ENCODE measurements at regions not wholly inside any gene's neighbourhood (a gene's known extent, or its start where the extent isn't known, plus 50 kb on each side); places are given as distances from the start of the nearest gene placed in this dataset.

DNA sequence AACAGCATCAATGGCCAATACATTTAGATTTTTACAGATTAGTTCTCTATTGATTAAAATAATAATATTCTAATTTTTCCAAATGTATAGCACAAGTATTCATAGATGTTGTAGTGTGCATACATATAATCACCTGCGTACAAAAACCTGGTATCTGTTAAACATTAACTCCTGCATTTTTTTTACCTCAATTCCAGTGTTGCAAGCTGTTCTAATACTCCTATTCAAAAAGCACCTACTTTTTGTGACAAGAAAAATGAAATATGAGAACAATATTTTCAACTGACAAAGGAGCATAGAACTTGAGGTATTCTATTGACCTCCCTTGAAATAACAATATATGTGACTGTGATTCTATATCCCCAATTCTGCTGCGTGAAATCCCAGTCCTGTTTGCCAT, 422.9 kb upstream of the PCDH20 start:
- Histone ChIP-seq H3K9ac (ENCODE audit: low read depth, low read length) (no peak overlapping the region), H4K5ac (ENCODE audit: low read depth, low read length) (no peak overlapping the region), H3K9me3 (ENCODE audit: control insufficient read depth, insufficient read depth, low read length) (no peaks in the 10 kb centered on the region), H2BK20ac (ENCODE audit: low read depth, low read length) (no peak overlapping the region), H2BK120ac (ENCODE audit: low read depth, low read length) (no peak overlapping the region), H2BK15ac (ENCODE audit: low read depth, low read length) (no peak overlapping the region), H3K56ac (ENCODE audit: extremely low read depth, insufficient read depth, low read length) (no peak overlapping the region), H3K27ac (ENCODE audit: insufficient read depth, low read length) (no peak overlapping the region), H3K4me3 (ENCODE audit: insufficient read depth, low read depth, low read length) (no peak overlapping the region), H2AK9ac (replicated peaks; ENCODE audit: low read depth, low read length, poor library complexity) (no peak overlapping the region), H4K20me1 (ENCODE audit: insufficient read depth, low read length) (no peaks in the 10 kb centered on the region), H4K91ac (ENCODE audit: insufficient read depth, low read depth, low read length) (no peak overlapping the region), H4K8ac (ENCODE audit: low read depth in 2 of 2, low read length in 2 of 2) (no peak overlapping the region), H2AFZ (replicated peaks; ENCODE audit: low read length, poor library complexity) (no peak overlapping the region), H3K14ac (replicated peaks; ENCODE audit: low read depth, low read length) (no peak overlapping the region), H3K4me2 (ENCODE audit: low read depth, low read length) (no peak overlapping the region), H2AK5ac (ENCODE audit: low read depth, low read length) (no peak overlapping the region), H3K4ac (ENCODE audit: low read depth, low read length) (no peak overlapping the region), H3K4me1 (ENCODE audit: control insufficient read depth, insufficient read depth, low read length) (no peaks in the 10 kb centered on the region), H3K9me1 (ENCODE audit: insufficient read depth, low read length) (no peaks in the 10 kb centered on the region), H2BK5ac (ENCODE audit: low read depth, low read length, poor library complexity, severe bottlenecking) (no peak overlapping the region), H3K23ac (ENCODE audit: low read depth, low read length) (no peak overlapping the region), H3K27me3 (ENCODE audit: control insufficient read depth, insufficient read depth, low read length) (no peaks in the 10 kb centered on the region), H3K18ac (ENCODE audit: low read depth, low read length) (no peak overlapping the region), H3K36me3 (ENCODE audit: control insufficient read depth, insufficient read depth, low read length) (no peaks in the 10 kb centered on the region), H3K79me1 (ENCODE audit: low read depth in 1 of 2, low read length in 2 of 2) (no peaks in the 10 kb centered on the region)
- WGBS, 2 experiments (ENCODE audit: extremely low coverage in 2 of 2, insufficient read length in 1 of 2) = 60% methylated on average over 1 of the region's 2 CpGs; no CpG with 5 or more reads in 1 of the 2 experiments
- ChIA-PET POLR2A (ENCODE audit: unreplicated experiment) (no interaction called here), CTCF (no interaction called here)
- TF ChIP-seq, protein P1, sequence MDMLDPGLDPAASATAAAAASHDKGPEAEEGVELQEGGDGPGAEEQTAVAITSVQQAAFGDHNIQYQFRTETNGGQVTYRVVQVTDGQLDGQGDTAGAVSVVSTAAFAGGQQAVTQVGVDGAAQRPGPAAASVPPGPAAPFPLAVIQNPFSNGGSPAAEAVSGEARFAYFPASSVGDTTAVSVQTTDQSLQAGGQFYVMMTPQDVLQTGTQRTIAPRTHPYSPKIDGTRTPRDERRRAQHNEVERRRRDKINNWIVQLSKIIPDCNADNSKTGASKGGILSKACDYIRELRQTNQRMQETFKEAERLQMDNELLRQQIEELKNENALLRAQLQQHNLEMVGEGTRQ (IDR thresholded peaks at IDR 0.05; ENCODE audit: low read depth, low read length) = no peak
- TF ChIP-seq MAZ (IDR thresholded peaks at IDR 0.05; ENCODE audit: borderline replicate concordance, low read depth, low read length) = no peak
- TF ChIP-seq MAFK (IDR thresholded peaks at IDR 0.05; ENCODE audit: low read depth, low read length) = no peak
- no peak for TF ChIP-seq FOS (IDR thresholded peaks at IDR 0.05; ENCODE audit: low read depth, low read length)
- no peak for ATAC-seq (ENCODE audit: low read depth)
- dilution Hi-C loops (cut with HindIII; ENCODE audit: low sequenced_read_pairs, unreplicated experiment) (no loop called here), intact Hi-C loops (cut with micrococcal nuclease) (no loop called here), in situ Hi-C loops (cut with MboI; ENCODE audit: low sequenced_read_pairs) (no loop called here)
- no peak for DNase-seq
- BruUV-seq (replicated peaks) = no TSS peak
